Skeletal muscle cell (primary cell): ENCODE measurements at regions not wholly inside any gene's neighbourhood (a gene's known extent, or its start where the extent isn't known, plus 50 kb on each side); places are given as distances from the start of the nearest gene placed in this dataset.

ENCODE experiments used
- DNase-seq: peaks from one replicate; pipeline ENCODE4 v3.0.0-alpha.2; 2010; ENCODE audit warnings: low read depth
- H3K4me3 ChIP-seq: 2 replicates; pipeline ENCODE4 v1.5.1; 2011; ENCODE audit warnings: low read depth, mild to moderate bottlenecking, control low read depth, low read length, moderate library complexity

DNA sequence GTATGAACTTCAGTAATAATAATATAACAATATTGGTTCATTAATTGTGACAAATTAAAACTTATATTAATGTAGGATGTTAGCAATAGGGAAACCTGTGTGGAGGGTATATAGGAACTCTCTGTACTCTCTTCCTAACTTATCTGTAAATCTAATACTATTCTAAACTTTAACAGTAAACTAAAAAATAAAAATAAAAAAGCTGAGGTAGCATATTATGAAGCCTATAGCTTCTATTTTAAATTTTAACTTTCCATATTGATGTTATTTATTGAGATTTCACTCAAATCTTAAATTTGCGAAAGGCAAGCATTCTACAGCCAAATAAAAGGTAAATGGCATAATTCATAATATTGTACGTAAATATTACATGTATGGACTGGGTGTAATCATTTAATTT, 326.4 kb downstream of the MEI4 start:
- DNase-seq = no peak
- no peak overlapping the region for H3K4me3 ChIP-seq

DNA sequence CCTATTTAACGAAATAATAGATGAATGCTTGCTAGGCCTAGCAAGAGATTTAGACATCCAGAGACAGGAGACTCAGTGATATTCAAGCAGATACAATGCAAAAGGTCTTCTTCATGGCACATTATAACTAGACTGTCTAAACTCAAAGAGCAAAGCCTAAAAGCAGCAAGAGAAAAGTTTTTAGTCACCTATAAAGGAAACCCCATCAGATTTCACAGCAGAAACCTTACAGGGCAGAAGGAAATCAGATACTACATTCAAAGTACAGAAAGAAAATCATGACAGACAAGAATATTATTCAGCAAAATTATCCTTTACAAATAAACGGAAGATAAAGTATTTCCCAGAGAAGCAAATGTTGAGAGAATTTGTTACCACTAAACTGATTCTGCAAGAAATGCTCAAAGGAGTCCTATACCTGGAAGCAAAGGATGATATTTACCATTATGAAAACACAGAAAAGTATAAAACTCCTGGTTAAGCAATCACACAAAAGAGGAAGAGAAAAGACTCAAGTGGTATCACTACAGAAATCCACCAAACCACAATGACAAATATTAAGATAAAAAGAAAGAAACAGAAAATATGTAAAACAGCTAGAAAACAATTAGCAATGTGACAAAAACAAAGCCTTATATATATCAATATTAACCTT, 333.7 kb downstream of the MEI4 start:
- no peak for DNase-seq

DNA sequence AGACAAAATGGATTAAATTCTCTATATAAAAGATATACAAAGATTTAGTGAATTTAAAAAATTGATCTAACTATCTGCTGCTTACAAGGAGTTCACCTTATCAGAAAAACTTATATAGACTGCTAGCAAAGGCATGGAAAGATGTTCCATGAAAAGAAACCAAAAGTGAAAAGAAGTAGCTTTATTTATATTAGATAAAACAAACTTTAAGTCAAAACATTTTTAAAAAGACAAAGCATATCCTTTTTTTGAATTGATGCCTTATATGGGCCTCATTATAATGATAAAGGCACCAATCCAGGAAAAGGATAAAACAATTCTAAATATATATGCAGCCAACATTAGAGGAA, 334.2 kb downstream of the MEI4 start:
- no peak for DNase-seq
- no peak overlapping the region for H3K4me3 ChIP-seq

More for the DNA sequence above, 333.7 kb downstream of the MEI4 start:
- H3K4me3 ChIP-seq = no peak overlapping the region

DNA sequence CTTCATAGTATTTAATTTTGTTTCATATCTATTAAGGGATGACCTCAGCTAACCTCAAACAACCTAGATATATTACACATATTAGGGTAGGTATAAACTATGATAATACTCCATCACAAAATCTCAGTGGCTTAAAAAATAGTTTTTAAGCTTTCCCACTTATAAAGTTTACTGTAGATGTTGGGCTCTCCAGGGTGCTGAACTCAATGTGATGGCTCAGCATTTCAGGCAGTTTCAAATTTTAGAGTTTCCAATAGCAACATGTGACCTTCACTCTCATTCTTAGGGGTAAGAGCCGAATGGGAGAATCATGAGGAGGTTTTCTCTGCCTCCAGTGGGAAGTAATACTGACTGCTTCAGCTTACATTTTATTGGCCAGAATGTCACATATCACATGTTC, 357.3 kb downstream of the MEI4 start:
- no peak overlapping the region for H3K4me3 ChIP-seq
- DNase-seq = no peak

DNA sequence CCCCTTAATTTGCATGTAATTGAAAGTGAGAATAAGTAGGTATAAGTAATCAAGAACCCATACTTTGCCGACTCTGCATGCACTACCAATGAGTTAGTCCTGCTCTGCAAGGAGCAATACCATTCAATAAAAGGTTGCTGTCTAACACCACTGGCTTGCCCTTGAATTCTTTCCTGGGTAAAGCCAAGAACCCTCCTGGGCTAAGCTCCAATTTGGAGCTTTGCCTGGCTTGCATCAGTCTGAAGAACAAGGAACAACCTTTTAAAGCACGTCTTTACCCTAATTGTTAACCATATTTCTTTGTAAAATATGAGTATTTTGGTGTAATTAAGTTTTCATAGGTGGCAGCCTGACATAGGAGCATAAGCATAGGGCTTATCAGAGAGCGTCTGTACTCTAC, 367.7 kb downstream of the MEI4 start:
- no peak for DNase-seq
- H3K4me3 ChIP-seq = no peak overlapping the region

DNA sequence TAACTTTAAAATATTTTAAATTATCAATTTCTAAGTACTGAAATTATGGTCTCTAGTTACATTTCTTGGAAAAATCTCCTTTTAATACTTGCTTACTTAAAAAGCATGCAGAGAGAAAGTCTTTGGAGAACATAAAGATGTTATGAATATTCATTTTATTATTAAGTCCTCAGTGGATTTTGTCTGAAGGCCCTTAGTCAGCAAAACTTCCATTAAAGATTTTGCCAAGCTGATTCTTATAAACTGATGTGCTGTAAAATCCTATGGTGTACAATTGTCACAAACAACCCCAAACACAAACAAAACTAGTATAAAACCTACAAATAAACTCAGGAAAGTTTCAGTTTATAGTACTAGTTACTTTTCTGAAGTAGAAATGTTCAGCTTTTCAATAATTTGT, 372.7 kb downstream of the MEI4 start:
- DNase-seq = no peak
- H3K4me3 ChIP-seq = no peak overlapping the region

DNA sequence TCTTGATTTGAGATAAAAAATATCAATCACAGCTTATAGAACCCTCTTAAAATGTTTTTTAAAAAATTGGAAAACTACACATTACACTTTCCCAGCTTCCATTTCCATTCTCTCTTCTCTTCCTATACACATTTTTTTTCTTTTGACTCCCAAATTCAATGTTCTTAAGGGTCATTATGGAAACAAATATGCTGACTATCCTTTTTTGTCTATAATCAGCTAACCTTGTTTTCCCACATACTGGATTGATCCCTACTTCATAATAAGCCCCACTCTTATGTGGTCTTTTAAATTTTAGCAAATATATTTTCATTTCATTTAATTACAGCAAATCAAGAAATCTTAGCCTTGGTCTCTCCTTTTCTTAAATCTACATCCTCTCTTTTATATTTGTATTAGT, 378.4 kb downstream of the MEI4 start:
- H3K4me3 ChIP-seq = no peak overlapping the region
- DNase-seq = no peak

DNA sequence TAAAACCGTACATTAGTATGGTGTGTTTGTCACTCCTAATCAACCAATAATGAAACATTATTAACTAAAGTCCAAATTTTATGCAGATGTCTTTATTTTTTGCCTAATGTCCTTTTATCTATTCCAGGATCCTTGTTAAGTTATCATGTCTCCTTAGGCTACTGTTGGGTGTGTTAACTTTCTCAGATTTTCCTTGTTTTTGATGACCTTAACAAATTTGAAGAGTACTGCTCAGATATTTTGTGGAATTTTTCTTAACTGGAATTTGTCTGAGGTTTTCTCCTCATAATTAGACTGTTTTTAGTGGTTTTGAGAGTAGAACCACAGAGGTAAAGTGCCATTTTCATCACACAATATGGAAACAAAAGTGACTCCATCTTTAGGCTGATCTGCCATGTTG, 406.3 kb downstream of the MEI4 start:
- DNase-seq = no peak
- H3K4me3 ChIP-seq = no peak overlapping the region

DNA sequence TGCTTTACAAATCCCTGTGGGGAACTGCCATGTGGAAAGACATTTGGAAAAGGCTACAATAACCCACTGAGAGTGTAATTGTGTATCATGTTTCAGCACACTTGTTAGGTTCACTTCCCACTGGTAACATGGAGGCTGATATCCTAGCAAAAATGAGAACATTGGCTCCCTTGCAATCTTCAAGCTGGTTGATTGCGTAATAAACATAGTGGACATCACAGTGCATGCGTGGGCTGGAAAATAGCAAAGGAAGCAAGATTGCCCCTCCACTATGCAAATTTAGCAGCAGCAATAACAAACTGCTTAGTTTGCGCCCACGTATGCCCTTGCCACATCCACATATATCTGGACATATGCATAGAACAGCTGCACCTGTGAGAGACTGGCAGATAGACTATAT, 410.2 kb downstream of the MEI4 start:
- no peak overlapping the region for H3K4me3 ChIP-seq
- DNase-seq = no peak

DNA sequence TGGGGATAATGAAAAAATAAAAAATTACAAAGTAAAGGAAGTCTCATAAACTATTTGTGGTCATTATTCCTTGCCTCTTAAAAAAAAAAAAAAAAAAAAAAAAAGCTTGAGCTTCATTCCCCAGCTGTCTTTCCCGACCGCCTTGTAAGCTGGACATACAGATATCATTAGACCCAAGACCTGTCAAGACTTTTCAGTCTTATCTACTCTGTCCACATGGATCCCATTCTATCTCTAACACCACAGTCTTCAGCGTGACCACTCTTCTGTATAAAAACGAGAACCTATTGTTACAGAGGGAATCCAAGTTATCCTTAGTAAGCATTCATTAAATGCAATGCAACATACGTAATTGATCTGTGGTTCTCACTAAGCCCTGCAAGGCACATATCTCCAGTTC, 423.5 kb downstream of the MEI4 start:
- no peak overlapping the region for H3K4me3 ChIP-seq
- DNase-seq = no peak

DNA sequence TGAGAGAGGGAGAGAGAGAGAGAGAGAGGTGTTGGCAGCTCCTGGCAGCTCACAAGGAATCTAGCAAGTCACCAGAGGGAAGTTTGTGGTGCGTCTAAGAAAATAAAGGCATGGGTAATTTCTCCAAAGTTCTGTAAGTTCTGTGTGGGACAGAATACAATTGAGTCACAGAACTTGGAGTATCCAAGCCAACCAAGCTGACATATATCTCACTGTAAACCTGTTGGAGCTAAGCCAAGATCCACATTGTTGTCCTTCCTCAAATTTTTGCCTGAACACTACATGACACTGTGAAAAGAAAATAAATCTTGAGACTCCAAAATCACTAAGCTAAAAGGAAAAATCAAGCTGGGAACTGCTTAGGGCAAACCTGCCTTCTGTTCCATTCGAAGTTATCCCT, 436.7 kb downstream of the MEI4 start:
- DNase-seq = no peak
- H3K4me3 ChIP-seq = no peak overlapping the region

DNA sequence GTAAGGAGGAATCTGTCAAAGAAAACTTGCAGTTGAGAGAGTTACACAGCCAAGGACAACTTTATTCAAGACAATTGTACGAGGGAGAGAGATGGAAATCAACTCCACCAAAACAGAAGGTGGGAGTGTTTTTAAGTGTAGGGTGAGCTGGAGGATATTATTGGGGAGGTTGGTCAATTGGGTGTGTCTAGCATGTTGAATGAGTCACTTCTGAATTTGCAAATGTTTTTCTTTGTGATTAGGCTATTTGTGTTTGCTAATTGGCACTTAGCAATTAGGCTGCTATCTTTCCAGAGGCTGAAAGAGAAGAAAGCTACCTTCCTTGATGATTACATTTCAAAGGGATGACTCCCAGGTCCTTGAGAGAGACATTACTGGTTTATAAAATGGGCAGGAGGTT, 441.1 kb downstream of the MEI4 start:
- no peak overlapping the region for H3K4me3 ChIP-seq
- no peak for DNase-seq

DNA sequence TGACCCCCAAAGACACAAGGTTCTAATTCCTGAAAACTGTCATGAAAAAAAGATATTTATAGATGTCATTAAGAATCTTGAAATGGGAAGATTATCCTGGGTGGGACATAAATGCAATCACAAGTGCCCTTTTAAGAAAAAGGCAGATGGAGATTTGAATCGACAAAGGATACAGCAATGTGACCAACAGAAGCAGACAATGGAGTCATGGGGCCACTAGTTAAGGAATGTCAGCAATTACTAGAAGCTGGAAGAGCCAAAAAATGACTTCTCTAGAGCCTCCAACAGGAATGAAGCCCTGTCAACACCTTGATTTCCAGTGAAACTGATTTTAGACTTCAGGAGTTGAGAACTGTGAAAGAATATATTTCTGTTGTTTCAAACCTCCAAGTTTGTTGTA, 448.5 kb downstream of the MEI4 start:
- H3K4me3 ChIP-seq = no peak overlapping the region

DNA sequence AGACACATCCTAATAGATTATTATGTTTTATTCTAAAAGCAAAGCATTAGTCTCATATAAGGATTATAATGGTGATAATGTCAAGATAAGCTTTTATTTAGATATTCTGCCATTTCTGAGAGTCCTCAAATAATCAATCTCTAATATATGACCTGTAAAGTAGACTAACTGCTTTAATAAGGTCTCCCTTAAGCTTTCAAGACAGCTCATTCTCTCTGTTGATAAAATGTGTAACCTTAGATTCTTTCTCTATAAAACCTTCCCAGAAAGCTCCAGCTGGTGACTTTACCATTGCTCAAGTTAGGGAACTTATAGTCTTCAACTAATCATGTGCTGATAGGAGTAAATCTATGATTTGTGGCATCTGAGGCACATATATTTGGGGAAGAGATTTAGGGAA, 457.8 kb downstream of the MEI4 start:
- no peak for DNase-seq
- no peak overlapping the region for H3K4me3 ChIP-seq

More for the DNA sequence above, 448.5 kb downstream of the MEI4 start:
- DNase-seq = no peak

DNA sequence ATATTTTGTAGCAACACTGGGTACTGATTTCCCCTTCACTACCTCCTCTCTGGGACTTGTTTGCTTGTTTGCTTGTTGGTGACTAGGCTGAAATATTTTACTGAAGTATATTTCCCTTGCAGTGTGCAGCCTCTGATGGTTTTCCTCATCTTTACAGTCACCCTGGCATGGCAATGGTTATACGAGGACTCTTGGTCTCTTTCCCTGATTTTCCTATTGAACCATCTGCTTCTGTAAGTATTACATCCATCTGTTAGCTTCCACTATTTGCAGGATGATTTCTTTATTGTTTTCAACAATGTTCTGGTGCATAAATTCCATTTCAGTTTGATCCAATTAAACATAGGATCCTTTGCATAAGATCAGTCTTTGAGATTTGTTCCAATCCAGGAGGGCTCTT, 465.1 kb downstream of the MEI4 start:
- H3K4me3 ChIP-seq = no peak overlapping the region
- DNase-seq = no peak

DNA sequence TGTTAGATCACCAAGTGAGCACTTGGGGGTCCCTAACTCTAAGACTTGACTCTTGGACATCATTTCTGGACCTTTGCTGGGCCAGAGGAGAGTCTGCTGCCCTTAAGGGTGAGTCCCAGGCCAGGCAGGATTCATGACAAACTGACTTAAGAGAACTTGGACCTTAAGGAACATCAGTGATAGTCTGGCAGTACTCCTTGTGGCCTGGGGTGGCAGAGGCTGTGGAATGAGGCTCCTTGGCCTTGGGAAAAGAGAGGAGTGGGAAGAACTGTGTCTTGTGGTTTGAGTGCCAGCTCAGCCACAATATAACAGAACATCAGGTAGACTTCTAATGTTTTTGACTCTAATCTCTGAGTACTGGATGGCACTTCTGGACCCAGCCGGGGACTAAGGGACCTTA, 478.7 kb downstream of the MEI4 start:
- H3K4me3 ChIP-seq = no peak overlapping the region
- DNase-seq = no peak

DNA sequence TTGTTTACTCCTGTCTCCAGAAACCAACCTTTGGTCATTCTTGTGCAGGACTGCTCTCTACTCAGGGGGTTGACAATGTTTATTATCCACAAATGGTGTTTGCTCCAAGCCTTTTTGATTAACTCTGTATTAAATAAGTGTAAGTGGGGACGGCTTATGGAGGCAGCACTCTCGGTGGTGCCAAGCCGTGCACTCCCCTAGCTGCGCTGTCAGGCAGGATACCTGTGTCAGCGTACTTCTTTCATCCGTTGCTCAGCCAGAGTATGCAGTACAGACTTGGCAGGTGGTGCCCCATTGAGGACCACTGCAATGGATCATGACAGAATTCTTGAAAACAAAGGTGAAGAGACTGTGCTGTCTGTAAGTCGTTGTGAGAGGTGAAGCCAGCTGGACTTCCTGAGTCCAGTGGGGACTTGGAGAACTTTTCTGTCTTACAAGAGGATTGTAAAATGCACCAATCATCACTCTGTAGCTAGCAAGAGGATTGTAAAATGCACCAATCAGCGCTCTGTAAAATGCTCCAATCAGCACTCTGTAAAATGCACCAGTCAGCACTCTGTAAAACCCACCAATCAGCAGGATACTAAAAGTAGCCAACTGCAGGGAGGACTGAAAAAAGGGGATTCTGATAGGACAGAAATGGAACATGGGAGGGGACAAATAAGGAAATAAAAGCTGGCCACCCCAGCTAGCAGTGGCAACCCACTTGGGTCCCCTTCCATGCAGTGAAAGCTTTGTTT, 480.0 kb downstream of the MEI4 start:
- no peak for DNase-seq
- H3K4me3 ChIP-seq = no peak overlapping the region

DNA sequence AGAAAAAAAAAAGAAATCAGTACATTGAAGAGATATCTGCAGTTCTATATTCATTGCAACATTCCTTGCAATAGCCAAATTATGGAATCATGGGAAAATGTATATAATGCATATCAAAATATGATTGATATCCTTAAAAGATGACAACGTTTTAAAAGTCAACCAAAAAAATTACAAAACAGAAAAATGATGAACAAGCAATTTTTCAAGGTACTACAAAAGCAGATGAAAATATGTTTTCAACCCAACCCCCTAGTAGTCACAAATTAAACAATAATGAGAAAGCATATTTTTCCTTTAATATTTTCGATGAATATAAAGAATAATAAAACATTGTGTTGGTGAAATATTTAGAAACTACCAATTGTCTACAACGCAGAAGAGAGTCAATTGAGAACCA, 497.6 kb downstream of the MEI4 start:
- no peak for DNase-seq

DNA sequence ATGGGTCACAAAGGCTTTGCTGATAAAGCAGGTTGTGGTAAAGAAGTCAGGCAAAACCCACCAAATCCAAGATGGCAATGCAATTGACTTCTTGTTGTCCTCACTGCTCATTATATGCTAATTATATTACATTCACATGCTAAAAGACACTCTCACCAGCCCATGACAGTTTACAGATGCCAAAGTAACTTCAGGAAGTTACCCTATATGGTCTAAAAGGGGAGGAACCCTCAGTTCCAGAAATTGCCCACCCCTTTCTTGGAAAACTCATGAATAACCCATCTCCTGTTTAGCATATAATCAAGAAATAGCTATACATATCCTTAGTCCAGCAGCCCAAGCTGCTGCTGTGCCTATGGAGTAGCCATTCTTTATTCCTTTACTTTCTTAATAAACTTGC, 501.1 kb downstream of the MEI4 start:
- no peak overlapping the region for H3K4me3 ChIP-seq
- DNase-seq = no peak

More for the DNA sequence above, 497.6 kb downstream of the MEI4 start:
- no peak overlapping the region for H3K4me3 ChIP-seq

DNA sequence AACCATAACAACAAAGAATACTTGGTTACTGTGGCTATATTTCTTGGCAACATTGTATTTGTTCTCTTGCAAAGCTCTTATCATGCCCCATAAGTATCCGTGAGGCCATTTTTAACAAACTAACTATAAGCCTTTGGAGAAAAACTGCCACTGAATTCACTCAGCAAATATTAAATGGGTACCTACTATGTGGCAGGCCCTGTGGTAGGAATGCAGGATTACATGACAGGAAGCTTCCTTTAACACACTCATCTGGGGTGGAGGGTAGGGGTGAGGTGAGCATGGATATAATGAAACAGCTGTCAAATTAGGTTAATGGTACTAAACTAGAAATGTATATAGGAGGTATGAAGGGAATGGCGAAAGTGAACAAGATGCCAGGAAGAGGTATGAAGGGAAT, 504.8 kb downstream of the MEI4 start:
- DNase-seq = no peak
- H3K4me3 ChIP-seq = no peak overlapping the region

DNA sequence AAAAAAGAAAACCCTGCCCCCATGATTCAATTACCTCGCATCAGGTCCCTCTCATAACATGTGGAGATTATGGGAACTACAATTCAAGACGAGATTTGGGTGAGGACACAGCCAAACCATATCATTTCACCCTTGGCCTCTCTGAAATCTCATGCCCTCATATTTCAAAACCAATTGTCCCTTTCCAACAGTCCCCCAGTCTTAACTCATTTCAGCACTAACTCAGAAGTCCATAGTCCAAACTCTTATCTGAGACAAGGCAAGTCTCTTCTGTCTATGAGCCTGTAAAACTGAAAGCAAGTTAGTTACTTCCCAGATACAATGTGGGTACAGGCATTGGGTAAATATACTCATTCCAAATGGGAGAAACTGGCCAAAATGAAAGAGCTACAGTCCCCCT, 536.1 kb downstream of the MEI4 start:
- no peak overlapping the region for H3K4me3 ChIP-seq

More for the DNA sequence above, 536.1 kb downstream of the MEI4 start:
- no peak for DNase-seq
